ENCODE measurements at regions not wholly inside any gene's neighbourhood (a gene's known extent, or its start where the extent isn't known, plus 50 kb on each side); places are given as distances from the start of the nearest gene placed in this dataset.
"Not testable (repeated sequence)": the region's sequence is repeated elsewhere in the genome, so short reads cannot be mapped to it uniquely, and the experiment has no call there.

DNA sequence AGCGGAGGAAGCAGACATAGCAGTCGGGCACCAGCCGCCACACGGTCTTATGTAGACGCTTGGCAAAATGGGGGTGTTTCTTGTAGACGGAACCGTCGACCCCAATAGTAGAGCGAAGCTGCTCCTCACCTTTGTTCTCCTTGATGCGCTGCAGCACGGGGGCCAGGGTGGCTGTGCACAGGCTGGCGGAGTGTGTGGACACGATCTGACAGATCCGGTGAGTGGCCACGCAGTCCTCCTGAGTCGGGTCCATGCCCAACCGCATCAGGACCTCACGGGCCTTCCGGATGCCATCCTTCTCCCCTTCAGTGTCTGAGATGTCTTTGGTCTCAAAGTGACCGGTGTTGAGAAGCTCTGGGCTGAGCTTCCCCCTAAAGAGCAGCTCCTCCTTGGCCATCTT, 153.0 kb downstream of the TENT5D start:
- H3K4me2 ChIP-seq (ENCODE audit: low read depth, low read length, poor library complexity, severe bottlenecking), result no peak overlapping the region
- no peak for DNase-seq
- H4K20me1 ChIP-seq (ENCODE audit: insufficient read depth, low read depth, low read length), result no peaks in the 10 kb centered on the region
- no peak overlapping the region for H3K9ac ChIP-seq (ENCODE audit: low read length)
- no peaks in the 10 kb centered on the region for H3K9me2 ChIP-seq (replicated peaks; ENCODE audit: insufficient read depth, low read length)
- no peaks in the 10 kb centered on the region for H3K27me3 ChIP-seq (ENCODE audit: low read length)
- H3K9me3 ChIP-seq (ENCODE audit: low read length), result no peaks in the 10 kb centered on the region
- H3K4me1 ChIP-seq (ENCODE audit: low read length), result no peaks in the 10 kb centered on the region
- H3K79me2 ChIP-seq (ENCODE audit: low read length), result no peaks in the 10 kb centered on the region
- no peak overlapping the region for H3K4me3 ChIP-seq (ENCODE audit: low read length)
- H2AFZ ChIP-seq (ENCODE audit: low read length), result no peak overlapping the region
- no peaks in the 10 kb centered on the region for H3K36me3 ChIP-seq (ENCODE audit: insufficient read depth, low read length)
- H3K27ac ChIP-seq (ENCODE audit: low read length), result no peak overlapping the region

DNA sequence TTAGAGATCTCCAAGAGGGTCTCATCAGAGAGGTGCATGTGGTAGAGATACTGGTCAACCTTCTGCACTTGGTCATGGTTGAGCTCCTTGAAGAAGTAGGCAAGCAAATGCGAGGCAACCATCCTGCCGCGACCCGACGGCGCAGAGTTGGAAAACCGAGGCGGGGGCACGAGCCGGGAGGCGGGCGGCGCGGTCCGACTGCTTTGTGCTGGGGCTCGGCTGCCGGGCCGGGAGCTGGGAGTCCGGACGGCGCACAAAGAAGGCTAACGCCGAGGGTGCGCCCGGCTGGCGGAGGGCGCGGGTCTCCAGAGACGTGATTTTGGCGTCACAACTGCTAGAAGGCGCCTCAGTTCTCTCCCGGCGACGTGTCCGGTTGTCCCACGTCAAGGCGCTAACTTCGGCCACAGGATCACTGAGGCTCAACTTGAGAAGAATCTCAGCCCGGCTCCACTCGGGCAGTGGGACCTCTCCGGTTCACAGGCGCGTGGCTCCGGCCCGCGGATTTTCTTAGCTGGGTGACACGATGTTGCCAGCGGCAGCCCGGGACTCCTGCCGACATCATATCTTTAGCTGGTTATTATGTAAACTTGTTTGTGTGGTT, 154.3 kb downstream of the TENT5D start:
- DNase-seq; H3K27ac ChIP-seq (ENCODE audit: low read length); H2AFZ ChIP-seq (ENCODE audit: low read length); H3K9me3 ChIP-seq (ENCODE audit: low read length); H3K9ac ChIP-seq (ENCODE audit: low read length); H3K79me2 ChIP-seq (ENCODE audit: low read length); H3K4me1 ChIP-seq (ENCODE audit: low read length); H3K9me2 ChIP-seq (replicated peaks; ENCODE audit: insufficient read depth, low read length); H4K20me1 ChIP-seq (ENCODE audit: insufficient read depth, low read depth, low read length); H3K27me3 ChIP-seq (ENCODE audit: low read length); H3K4me3 ChIP-seq (ENCODE audit: low read length); H3K4me2 ChIP-seq (ENCODE audit: low read depth, low read length, poor library complexity, severe bottlenecking); H3K36me3 ChIP-seq (ENCODE audit: insufficient read depth, low read length): not testable (repeated sequence)

DNA sequence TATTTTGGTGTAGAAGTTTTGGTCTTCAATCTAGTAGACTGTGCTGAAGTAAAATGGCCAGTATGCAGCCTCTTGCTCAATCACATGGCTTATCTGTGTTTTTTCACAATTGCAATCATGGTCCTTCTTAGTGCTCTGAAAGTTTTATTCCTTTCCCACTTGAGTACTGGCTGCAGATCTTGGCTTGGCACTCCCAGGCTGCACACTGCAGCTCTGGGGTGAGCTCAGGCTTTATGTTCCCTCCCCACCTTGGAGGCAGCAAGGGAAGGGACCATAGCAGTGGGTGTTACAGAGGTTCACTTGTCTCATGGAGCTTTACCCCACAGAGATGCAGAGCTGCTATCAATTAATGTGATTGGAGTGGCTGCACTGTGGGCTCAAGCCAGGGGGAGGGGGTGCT, 156.0 kb downstream of the TENT5D start:
- Histone ChIP-seq H2AFZ (ENCODE audit: low read length) (no peak overlapping the region), H3K9me3 (ENCODE audit: low read length) (no peaks in the 10 kb centered on the region), H3K4me3 (ENCODE audit: low read length) (no peak overlapping the region), H3K4me2 (ENCODE audit: low read depth, low read length, poor library complexity, severe bottlenecking) (no peak overlapping the region), H3K9ac (ENCODE audit: low read length) (no peak overlapping the region), H3K27me3 (ENCODE audit: low read length) (no peaks in the 10 kb centered on the region), H3K36me3 (ENCODE audit: insufficient read depth, low read length) (no peaks in the 10 kb centered on the region), H3K4me1 (ENCODE audit: low read length) (no peaks in the 10 kb centered on the region), H4K20me1 (ENCODE audit: insufficient read depth, low read depth, low read length) (no peaks in the 10 kb centered on the region), H3K79me2 (ENCODE audit: low read length) (no peaks in the 10 kb centered on the region), H3K27ac (ENCODE audit: low read length) (no peak overlapping the region), H3K9me2 (replicated peaks; ENCODE audit: insufficient read depth, low read length) (no peaks in the 10 kb centered on the region)
- DNase-seq, result no peak

DNA sequence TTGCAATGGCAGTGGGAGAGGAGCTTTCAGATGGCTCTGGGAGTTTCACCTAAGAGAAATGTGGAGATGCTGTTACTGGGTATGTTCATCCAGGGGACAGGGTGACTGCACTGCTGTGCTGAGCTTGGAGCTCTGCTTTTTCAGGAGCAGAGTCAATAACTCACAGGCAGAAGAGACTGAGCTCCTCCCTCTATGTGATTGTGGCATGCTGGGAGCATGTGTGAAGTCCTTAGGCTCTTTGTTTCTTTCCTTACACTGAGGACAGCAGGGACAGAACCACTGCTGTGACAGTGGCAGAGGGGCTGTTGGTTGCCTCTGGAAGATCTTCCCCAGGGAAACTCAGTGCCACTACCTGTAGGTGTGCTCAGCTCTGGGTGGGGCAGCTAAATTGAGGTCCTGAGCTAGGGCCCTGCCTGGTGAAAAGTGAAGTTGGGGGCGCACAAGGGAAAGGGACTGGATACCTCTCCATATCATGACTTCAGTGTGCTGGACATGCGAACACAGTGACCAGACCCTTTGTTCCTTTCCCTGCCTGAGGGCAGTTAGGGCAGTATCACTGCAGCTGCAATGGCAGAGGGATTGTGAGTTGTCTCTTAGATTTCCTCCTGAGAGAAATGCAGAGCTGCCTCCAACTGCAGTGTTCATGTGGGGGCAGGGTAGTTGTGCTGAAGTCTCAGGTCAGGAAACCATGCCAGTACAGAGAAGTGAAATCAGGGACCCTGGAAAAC, 156.7 kb downstream of the TENT5D start:
- no peak for DNase-seq
- no peaks in the 10 kb centered on the region for H3K79me2 ChIP-seq (ENCODE audit: low read length)
- no peak overlapping the region for H3K27ac ChIP-seq (ENCODE audit: low read length)
- no peak overlapping the region for H3K4me3 ChIP-seq (ENCODE audit: low read length)
- H3K4me2 ChIP-seq (ENCODE audit: low read depth, low read length, poor library complexity, severe bottlenecking), result no peak overlapping the region
- no peaks in the 10 kb centered on the region for H3K27me3 ChIP-seq (ENCODE audit: low read length)
- H4K20me1 ChIP-seq (ENCODE audit: insufficient read depth, low read depth, low read length), result no peaks in the 10 kb centered on the region
- H3K9me3 ChIP-seq (ENCODE audit: low read length), result no peaks in the 10 kb centered on the region
- H3K4me1 ChIP-seq (ENCODE audit: low read length), result no peaks in the 10 kb centered on the region
- no peaks in the 10 kb centered on the region for H3K9me2 ChIP-seq (replicated peaks; ENCODE audit: insufficient read depth, low read length)
- H3K36me3 ChIP-seq (ENCODE audit: insufficient read depth, low read length), result no peaks in the 10 kb centered on the region
- H3K9ac ChIP-seq (ENCODE audit: low read length), result no peak overlapping the region
- no peak overlapping the region for H2AFZ ChIP-seq (ENCODE audit: low read length)

DNA sequence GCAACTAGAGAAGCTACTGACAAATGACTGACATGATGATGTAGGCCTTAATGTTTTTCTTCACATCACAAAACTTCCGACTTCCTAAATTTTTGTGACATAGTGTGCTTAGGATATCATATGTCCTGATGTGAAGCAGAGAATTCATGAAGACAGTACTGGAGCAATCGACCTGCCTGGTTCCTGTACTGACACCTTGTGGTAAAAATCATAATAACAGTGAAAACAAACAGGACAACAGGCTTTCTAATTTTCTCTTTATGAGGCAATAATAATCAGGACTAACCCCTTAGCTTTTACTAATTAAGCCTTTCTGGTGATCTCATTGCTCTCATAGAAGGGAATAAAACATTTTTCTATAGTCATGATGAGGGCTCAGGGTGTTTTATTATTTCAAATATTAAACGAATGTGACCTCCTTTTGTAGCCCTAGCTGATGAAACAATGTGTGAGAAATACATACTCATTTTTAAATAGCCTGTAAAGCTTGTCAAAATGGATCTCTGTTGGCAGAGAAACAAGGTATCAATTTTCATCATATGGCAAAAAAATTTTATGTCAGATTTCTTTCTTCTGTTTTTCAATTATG, 158.4 kb downstream of the TENT5D start:
- H3K9ac ChIP-seq (ENCODE audit: low read length), result no peak overlapping the region
- H2AFZ ChIP-seq (ENCODE audit: low read length), result no peak overlapping the region
- DNase-seq, result peak; percentile 67

DNA sequence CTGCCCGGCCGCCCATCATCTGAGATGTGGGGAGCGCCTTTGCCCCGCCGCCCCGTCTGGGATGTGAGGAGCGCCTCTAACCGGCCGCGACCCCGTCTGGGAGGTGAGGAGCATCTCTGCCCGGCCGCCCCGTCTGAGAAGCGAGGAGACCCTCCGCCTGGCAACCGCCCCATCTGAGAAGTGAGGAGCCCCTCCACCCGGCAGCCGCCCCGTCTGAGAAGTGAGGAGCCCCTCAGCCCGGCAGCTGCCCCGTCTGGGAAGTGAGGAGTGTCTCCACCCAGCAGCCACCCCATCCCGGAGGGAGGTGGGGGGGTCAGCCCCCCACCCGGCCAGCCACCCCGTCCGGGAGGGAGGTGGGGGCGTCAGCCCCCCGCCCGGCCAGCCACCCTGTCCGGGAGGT, 170.7 kb downstream of the TENT5D start:
- H3K27ac ChIP-seq (ENCODE audit: low read length); DNase-seq; H3K27me3 ChIP-seq (ENCODE audit: low read length); H4K20me1 ChIP-seq (ENCODE audit: insufficient read depth, low read depth, low read length); H3K79me2 ChIP-seq (ENCODE audit: low read length); H3K9me2 ChIP-seq (replicated peaks; ENCODE audit: insufficient read depth, low read length); H2AFZ ChIP-seq (ENCODE audit: low read length); H3K9ac ChIP-seq (ENCODE audit: low read length); H3K4me1 ChIP-seq (ENCODE audit: low read length); H3K4me3 ChIP-seq (ENCODE audit: low read length); H3K9me3 ChIP-seq (ENCODE audit: low read length); H3K4me2 ChIP-seq (ENCODE audit: low read depth, low read length, poor library complexity, severe bottlenecking); H3K36me3 ChIP-seq (ENCODE audit: insufficient read depth, low read length): not testable (repeated sequence)

More for the DNA sequence above, 158.4 kb downstream of the TENT5D start:
- H3K4me1 ChIP-seq (ENCODE audit: low read length), result no peaks in the 10 kb centered on the region
- no peak overlapping the region for H3K27ac ChIP-seq (ENCODE audit: low read length)
- no peak overlapping the region for H3K4me3 ChIP-seq (ENCODE audit: low read length)
- H3K36me3 ChIP-seq (ENCODE audit: insufficient read depth, low read length), result no peaks in the 10 kb centered on the region
- no peaks in the 10 kb centered on the region for H3K9me2 ChIP-seq (replicated peaks; ENCODE audit: insufficient read depth, low read length)
- H3K9me3 ChIP-seq (ENCODE audit: low read length), result no peaks in the 10 kb centered on the region
- H3K79me2 ChIP-seq (ENCODE audit: low read length), result no peaks in the 10 kb centered on the region
- no peaks in the 10 kb centered on the region for H4K20me1 ChIP-seq (ENCODE audit: insufficient read depth, low read depth, low read length)
- H3K27me3 ChIP-seq (ENCODE audit: low read length), result no peaks in the 10 kb centered on the region
- H3K4me2 ChIP-seq (ENCODE audit: low read depth, low read length, poor library complexity, severe bottlenecking), result no peak overlapping the region

DNA sequence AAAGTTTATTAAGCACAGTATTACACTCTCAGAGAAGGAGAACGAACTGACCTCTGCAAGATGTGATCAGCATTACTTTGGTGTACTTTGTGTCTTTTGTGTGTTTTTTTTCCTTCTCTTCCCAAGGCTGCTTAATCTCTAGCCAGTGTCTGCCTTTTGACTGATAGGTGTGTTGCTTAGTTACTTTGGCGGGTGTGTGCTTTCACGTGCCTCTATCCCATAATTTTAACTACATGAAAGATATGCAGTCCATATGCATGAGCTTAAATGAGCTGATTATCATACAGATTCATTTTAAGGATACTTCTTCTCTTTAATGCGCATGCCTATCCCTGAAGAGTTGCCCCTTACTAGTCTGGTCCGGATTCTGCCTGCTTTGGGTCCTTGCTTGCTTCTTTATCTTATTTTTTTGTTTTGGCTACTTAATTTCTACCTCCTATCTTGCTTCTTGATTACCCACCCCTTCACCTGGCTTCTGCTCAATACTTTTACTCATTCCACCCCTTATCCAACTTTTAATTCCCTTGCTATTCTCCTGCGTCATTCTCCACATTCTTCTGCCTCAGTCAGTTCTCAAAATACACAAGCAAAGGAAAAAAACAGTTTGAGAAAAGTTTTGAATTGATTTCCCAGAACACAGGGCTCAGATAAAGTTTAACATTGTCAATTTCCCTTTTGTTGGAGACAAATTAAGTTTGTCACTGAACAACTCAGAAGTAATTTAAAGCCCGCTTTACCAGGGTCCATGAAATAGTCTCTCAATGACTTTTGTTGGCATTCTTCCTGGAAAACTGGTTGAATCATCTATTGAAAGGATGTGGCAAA, 182.0 kb downstream of the TENT5D start:
- Histone ChIP-seq H3K4me1 (ENCODE audit: low read length) (no peaks in the 10 kb centered on the region), H2AFZ (ENCODE audit: low read length) (no peak overlapping the region), H3K9ac (ENCODE audit: low read length) (no peak overlapping the region), H3K27me3 (ENCODE audit: low read length) (no peaks in the 10 kb centered on the region), H3K36me3 (ENCODE audit: insufficient read depth, low read length) (no peaks in the 10 kb centered on the region), H3K9me3 (ENCODE audit: low read length) (no peaks in the 10 kb centered on the region), H3K4me2 (ENCODE audit: low read depth, low read length, poor library complexity, severe bottlenecking) (no peak overlapping the region), H4K20me1 (ENCODE audit: insufficient read depth, low read depth, low read length) (no peaks in the 10 kb centered on the region), H3K9me2 (replicated peaks; ENCODE audit: insufficient read depth, low read length) (no peaks in the 10 kb centered on the region), H3K79me2 (ENCODE audit: low read length) (no peaks in the 10 kb centered on the region), H3K27ac (ENCODE audit: low read length) (no peak overlapping the region), H3K4me3 (ENCODE audit: low read length) (no peak overlapping the region)
- no peak for DNase-seq
